Keratinocyte (primary cell): ENCODE measurements at regions not wholly inside any gene's neighbourhood (a gene's known extent, or its start where the extent isn't known, plus 50 kb on each side); places are given as distances from the start of the nearest gene placed in this dataset.

Experiments
- DNase-seq: peaks from one replicate; pipeline ENCODE4 v3.0.0-alpha.2; 2011; ENCODE audit warnings: low read depth, missing footprints, low spot score
- FAIRE-seq: peaks from 2 replicates; lab custom pipeline; 2011; peaks lifted over from hg19 to GRCh38; lab: Jason Lieb, UNC
- H2AFZ ChIP-seq: 2 replicates; pipeline ENCODE4 v1.6.0; 2012; ENCODE audit warnings: low read length, control low read depth, inconsistent platforms; ENCODE audit not compliant: control insufficient read depth
- H3K27ac ChIP-seq: 2 replicates; pipeline ENCODE4 v1.5.1; 2011; ENCODE audit warnings: low read length; ENCODE audit not compliant: control insufficient read depth, insufficient read depth
- H3K27me3 ChIP-seq: 3 replicates; pipeline ENCODE4 v1.6.0; 2011; ENCODE audit warnings: low read length; ENCODE audit not compliant: control insufficient read depth, insufficient read depth; ENCODE audit errors: extremely low read depth
- H3K36me3 ChIP-seq, 2 experiments: 2 replicates in 1 of 2; 3 replicates in 1 of 2; pipeline ENCODE4 v1.5.1; 2011; ENCODE audit warnings: low read length in 2 of 2, mild to moderate bottlenecking in 1 of 2; ENCODE audit not compliant: control insufficient read depth in 2 of 2, insufficient read depth in 2 of 2; ENCODE audit errors: extremely low read depth in 1 of 2
- H3K4me1 ChIP-seq: 3 replicates; pipeline ENCODE4 v1.5.1; 2011; ENCODE audit warnings: low read length; ENCODE audit not compliant: control insufficient read depth, insufficient read depth; ENCODE audit errors: extremely low read depth
- H3K4me2 ChIP-seq: 3 replicates; pipeline ENCODE4 v1.6.0; 2011; ENCODE audit warnings: low read depth, low read length; ENCODE audit not compliant: control insufficient read depth, insufficient read depth; ENCODE audit errors: extremely low read depth
- H3K4me3 ChIP-seq, 3 experiments: fragments of 200-600 bp in 1 of 3; sonication (generic) in 1 of 3; 2 replicates in 2 of 3; 3 replicates in 1 of 3; pipeline ENCODE4 v1.5.1; 2011 to 2016; ENCODE audit warnings: low read length in 3 of 3, mild to moderate bottlenecking in 3 of 3, control low read depth in 2 of 3, inconsistent platforms in 1 of 3, low read depth in 1 of 3, mixed read lengths in 1 of 3, mixed run types in 1 of 3, moderate library complexity in 1 of 3; ENCODE audit not compliant: control insufficient read depth in 2 of 3, insufficient read depth in 2 of 3; ENCODE audit errors: extremely low read depth in 1 of 3
- H3K79me2 ChIP-seq: 2 replicates; pipeline ENCODE4 v1.6.0; 2012; ENCODE audit warnings: low read length; ENCODE audit not compliant: control insufficient read depth, insufficient read depth
- H3K9ac ChIP-seq: 3 replicates; pipeline ENCODE4 v1.6.0; 2011; ENCODE audit warnings: low read length; ENCODE audit not compliant: control insufficient read depth, insufficient read depth; ENCODE audit errors: extremely low read depth
- H3K9me1 ChIP-seq: 3 replicates; pipeline ENCODE4 v1.6.0; 2011; ENCODE audit warnings: low read length; ENCODE audit not compliant: control insufficient read depth, insufficient read depth; ENCODE audit errors: extremely low read depth
- H3K9me3 ChIP-seq: 2 replicates; pipeline ENCODE4 v1.5.1; 2012; ENCODE audit warnings: low read depth, low read length; ENCODE audit not compliant: control insufficient read depth
- H4K20me1 ChIP-seq: 3 replicates; pipeline ENCODE4 v1.6.0; 2011; ENCODE audit warnings: low read length; ENCODE audit not compliant: control insufficient read depth, insufficient read depth; ENCODE audit errors: extremely low read depth
- CTCF ChIP-seq, 3 experiments: IDR thresholded peaks in 1 of 3; conservative IDR thresholded peaks in 1 of 3; optimal IDR thresholded peaks in 1 of 3; 2 replicates in 2 of 3; 3 replicates in 1 of 3; pipeline versions ENCODE3 to v1.5.1; 2011; ENCODE audit warnings: low read length in 3 of 3, mild to moderate bottlenecking in 3 of 3, moderate library complexity in 2 of 3, control low read depth in 1 of 3, inconsistent platforms in 1 of 3; ENCODE audit not compliant: insufficient read depth in 2 of 3; ENCODE audit errors: extremely low read depth in 1 of 3
- EZH2 ChIP-seq: IDR thresholded peaks from one replicate; pipeline ENCODE4 v1.6.1; 2012; ENCODE audit warnings: inconsistent platforms, mild to moderate bottlenecking, low read length, moderate library complexity
- dilution Hi-C: fragments of 300-500 bp; cut with MboI; formaldehyde crosslinking; loops from one replicate; pipeline ENCODE4 v1.7.0; 2020; ENCODE audit warnings: low sequenced_read_pairs; ENCODE audit not compliant: extremely low pct_ligation_motif_present

GRCh38 chr11:119786431-119787073 lies 57.6 kb upstream of the NECTIN1 start:
- Histone ChIP-seq H3K36me3 (no peaks in the 10 kb centered on the region), H3K9me1 (no peaks in the 10 kb centered on the region), H3K9ac (no peak overlapping the region), H3K27me3 (peaks cover 10% of the 10 kb centered on the region), H3K27ac (no peak overlapping the region), H3K4me3 (no peak overlapping the region), H2AFZ (no peak overlapping the region), H3K4me1 (no peaks in the 10 kb centered on the region), H3K79me2 (no peaks in the 10 kb centered on the region), H3K4me2 (no peak overlapping the region), H3K9me3 (no peaks in the 10 kb centered on the region), H4K20me1 (no peaks in the 10 kb centered on the region)
- dilution Hi-C loops, result no loop called here
- no peak for TF ChIP-seq CTCF (optimal IDR thresholded peaks at IDR 0.05 in 1 of 3, IDR thresholded peaks at IDR 0.05 in 1 of 3, conservative IDR thresholded peaks at IDR 0.05 in 1 of 3; ENCODE audit: extremely low read depth in 1 of 3, insufficient read depth in 2 of 3, low read length in 3 of 3)
- no peak for TF ChIP-seq EZH2
- FAIRE-seq, result no peak
- DNase-seq, result no peak

- no peak for TF ChIP-seq CTCF (optimal IDR thresholded peaks at IDR 0.05 in 1 of 3, IDR thresholded peaks at IDR 0.05 in 1 of 3, conservative IDR thresholded peaks at IDR 0.05 in 1 of 3; ENCODE audit: extremely low read depth in 1 of 3, insufficient read depth in 2 of 3, low read length in 3 of 3)
- TF ChIP-seq EZH2, result no peak
- no peak for FAIRE-seq
Measured at GRCh38 chr11:119785131-119785530, 56.1 kb upstream of the NECTIN1 start.

More at GRCh38 chr11:119785131-119785530, 56.1 kb upstream of the NECTIN1 start:
- H3K27ac ChIP-seq, result no peak overlapping the region
- no peaks in the 10 kb centered on the region for H4K20me1 ChIP-seq
- H3K27me3 ChIP-seq, result peaks cover 10% of the 10 kb centered on the region
- no peak overlapping the region for H3K9ac ChIP-seq
- H3K4me2 ChIP-seq, result no peak overlapping the region
- H3K9me3 ChIP-seq, result no peaks in the 10 kb centered on the region
- no peak for DNase-seq
- no peaks in the 10 kb centered on the region for H3K79me2 ChIP-seq
- no peak overlapping the region for H3K4me3 ChIP-seq
- no peaks in the 10 kb centered on the region for H3K9me1 ChIP-seq
- dilution Hi-C loops, result no loop called here
- H3K36me3 ChIP-seq, result no peaks in the 10 kb centered on the region
- H3K4me1 ChIP-seq, result no peaks in the 10 kb centered on the region
- H2AFZ ChIP-seq, result no peak overlapping the region
